Gastrocnemius medialis (tissue), 4 donors: ENCODE measurements at regions not wholly inside any gene's neighbourhood (a gene's known extent, or its start where the extent isn't known, plus 50 kb on each side); places are given as distances from the start of the nearest gene placed in this dataset.

Experiments used
- POLR2A ChIP-seq, 2 donors: fragments of 450-650 bp; IDR thresholded peaks; one replicate each; pipeline ENCODE4 v1.6.1; 2017; ENCODE audit warnings: antibody characterized with exemption in 2 of 2, mild to moderate bottlenecking in 2 of 2, moderate library complexity in 2 of 2
- TF ChIP-seq, protein P1 (sequence below), 5 experiments: fragments of 450-650 bp in 3 of 5; fragments of 200-600 bp in 2 of 5; sonication (generic) in 2 of 5; IDR thresholded peaks in 4 of 5; conservative IDR thresholded peaks in 1 of 5; 1 replicate in 4 of 5; 2 replicates in 1 of 5; pipeline ENCODE4 v1.5.1; 2016 to 2019; ENCODE audit warnings: antibody characterized with exemption in 5 of 5, mild to moderate bottlenecking in 3 of 5, moderate library complexity in 3 of 5

DNA sequence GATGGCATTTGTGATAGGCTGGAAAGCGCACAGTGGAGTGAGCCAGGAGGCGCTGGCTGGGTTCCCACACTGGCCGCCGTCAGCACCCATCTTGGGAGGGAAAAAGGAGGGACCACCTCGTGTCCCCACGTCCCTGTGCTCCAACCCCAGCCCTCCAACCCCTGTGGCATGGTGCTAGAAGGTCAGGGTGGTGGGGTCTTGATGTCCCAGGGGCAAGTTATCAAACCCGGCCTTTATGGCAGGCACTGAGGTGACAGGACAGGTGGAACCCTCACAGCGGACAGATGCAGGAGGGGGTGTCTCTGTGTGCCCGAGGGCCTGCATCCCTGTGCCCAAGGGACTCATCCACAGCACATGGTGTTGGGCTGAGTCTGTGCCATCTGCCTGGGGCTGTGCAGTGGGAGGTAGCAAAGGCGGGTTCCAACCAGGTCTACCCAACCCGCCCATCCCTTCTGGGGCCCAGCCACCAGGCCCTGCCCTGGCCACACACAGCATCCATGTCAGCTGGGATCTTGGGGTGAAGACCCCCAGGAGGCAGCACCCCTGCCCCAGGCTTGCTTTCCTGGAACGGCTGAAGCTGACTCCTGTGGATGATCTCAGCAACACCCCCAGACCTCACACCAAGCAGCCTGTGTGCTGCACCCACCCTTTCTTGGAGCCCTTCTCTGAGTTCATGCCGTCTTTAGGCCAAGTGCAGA is 246.1 kb downstream of the NDUFA10 start:
- no peak for TF ChIP-seq POLR2A (IDR thresholded peaks at IDR 0.05)
- TF ChIP-seq, protein P1, sequence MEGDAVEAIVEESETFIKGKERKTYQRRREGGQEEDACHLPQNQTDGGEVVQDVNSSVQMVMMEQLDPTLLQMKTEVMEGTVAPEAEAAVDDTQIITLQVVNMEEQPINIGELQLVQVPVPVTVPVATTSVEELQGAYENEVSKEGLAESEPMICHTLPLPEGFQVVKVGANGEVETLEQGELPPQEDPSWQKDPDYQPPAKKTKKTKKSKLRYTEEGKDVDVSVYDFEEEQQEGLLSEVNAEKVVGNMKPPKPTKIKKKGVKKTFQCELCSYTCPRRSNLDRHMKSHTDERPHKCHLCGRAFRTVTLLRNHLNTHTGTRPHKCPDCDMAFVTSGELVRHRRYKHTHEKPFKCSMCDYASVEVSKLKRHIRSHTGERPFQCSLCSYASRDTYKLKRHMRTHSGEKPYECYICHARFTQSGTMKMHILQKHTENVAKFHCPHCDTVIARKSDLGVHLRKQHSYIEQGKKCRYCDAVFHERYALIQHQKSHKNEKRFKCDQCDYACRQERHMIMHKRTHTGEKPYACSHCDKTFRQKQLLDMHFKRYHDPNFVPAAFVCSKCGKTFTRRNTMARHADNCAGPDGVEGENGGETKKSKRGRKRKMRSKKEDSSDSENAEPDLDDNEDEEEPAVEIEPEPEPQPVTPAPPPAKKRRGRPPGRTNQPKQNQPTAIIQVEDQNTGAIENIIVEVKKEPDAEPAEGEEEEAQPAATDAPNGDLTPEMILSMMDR (IDR thresholded peaks at IDR 0.05 in 4 of 5, conservative IDR thresholded peaks at IDR 0.05 in 1 of 5), result no peak
